ENCODE measurements at regions not wholly inside any gene's neighbourhood (a gene's known extent, or its start where the extent isn't known, plus 50 kb on each side); places are given as distances from the start of the nearest gene placed in this dataset.
"Not testable (repeated sequence)": the region's sequence is repeated elsewhere in the genome, so short reads cannot be mapped to it uniquely, and the experiment has no call there.

DNA sequence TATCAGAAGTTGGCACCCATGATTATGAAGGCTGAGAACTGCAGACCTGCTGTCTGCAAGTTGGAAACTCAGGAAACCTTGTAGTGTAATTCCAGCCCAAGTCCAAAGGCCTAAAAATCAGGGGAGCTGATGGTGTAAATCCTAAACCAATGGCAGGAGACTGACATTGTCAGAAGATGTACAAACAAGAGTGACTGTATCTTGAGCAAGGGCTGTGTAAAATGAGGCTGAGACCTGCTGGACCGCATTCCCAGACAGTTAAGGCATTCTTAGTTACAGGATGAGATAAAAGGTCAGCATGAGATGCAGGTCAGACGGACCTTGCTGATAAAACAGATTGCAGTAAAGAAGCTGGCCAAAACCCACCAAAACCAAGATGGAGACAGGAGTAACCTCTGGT is 147.7 kb downstream of the COG6 start:
- DNase-seq, result no peak

DNA sequence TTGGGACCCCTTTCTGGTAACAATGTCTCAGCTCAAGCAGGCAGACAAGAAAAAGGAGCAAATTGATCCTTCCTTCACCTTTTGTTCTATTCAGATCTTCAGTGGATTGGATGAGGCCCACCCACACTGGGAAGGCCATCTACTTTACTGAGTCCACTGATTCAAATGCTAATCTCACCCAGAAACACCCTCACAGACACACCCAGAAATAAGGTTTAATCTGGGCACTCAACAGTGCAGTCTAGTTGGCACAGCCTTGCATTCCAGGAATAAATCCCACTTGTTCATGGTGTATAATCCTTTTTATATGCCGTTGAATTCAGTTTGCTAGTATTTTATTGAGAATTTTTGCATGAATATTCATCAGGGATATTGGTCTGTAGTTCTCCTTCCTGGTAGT is 148.4 kb downstream of the COG6 start:
- DNase-seq, result no peak

DNA sequence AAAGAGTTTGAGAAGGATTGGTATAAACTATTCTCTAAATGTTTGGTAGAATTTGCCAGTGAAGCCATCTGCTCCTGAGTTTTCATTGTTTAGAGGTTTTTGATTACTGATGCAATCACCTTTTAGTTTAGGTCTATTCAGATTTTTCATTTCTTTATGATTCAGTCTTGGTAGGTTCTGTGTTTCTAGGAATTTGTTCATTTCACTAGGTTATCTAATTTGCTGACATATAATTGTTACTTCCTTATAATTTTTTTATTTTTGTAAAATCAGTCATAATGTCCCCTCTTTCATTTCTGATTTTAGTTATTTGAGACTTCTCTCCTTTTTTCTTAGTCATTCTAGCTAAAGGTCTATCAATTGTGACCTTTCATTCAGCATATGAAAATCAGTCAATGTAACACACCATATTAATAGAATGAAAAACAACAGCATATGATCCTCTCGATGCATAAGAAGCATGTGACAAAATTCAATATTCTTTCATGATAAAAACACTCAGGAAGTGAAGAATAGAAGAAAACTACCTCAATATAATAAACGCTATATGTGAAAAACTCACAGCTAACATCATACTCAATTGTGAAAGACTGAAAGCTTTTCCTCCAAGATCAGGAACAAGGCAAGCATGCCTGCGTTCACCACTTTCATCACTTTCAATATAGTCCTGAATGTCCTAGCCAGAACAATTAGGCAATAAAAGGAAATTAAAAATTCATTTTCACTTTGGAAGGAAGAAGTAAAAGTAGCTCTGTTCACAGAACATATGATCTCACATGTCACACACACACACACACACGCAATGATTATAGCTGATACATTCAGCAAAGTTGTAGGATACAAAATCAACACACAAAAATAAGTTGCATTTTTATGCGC is 149.1 kb downstream of the COG6 start:
- no peak for DNase-seq

DNA sequence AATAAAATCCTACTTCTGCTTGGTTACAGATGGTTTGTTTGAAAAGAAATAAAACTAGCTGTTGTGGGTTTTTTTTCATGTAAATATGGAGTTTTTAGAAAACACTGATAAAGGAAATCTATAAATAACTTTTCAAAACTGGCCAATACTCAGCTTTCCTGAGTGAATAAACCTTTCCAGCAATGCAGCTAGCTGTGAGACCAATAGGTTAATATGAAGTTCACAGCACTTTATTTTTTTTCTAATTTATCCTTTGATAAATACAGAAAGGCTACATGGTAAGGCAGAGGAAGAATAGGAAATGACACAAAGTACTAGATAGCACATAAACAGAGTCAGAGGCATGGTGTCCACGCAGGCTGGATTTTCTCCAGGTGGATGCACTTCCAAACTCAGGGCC is 154.0 kb downstream of the COG6 start:
- no peak for DNase-seq

DNA sequence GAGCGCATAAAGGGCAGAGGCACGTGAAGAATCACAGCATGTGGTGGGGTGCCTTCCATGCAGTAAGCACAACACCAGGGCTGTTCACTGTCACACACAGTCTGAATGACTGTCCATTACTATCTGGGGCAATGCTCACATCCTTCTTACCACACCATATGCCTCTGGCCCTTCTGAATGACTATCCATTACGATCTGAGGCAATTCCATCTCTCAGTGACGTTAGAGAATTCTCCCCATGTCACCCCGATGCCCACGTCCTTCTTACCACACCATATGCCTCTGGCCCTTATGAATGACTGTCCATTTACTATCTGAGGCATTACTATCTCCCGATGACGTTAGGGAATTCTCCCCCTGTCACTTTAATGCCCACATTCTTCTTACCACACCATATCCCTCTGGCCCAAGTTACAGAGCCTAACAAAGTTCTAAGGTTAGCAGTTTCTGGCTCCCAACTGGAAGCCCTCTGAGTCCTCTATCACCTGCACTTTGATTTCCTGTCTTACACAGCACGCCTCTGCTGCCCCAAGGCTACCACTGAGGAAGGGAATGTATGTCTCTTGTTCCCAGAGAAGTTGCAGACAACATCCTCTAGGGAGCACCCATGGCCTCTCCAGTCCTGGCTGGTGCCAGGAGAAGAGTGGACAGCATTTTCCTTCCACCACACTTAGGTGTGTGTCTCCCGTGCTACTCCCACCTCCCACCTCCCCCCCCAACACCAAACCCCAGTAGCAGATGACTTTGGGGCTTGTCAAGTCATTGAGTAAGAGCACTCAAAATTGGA is 154.8 kb downstream of the COG6 start:
- DNase-seq, result no peak

DNA sequence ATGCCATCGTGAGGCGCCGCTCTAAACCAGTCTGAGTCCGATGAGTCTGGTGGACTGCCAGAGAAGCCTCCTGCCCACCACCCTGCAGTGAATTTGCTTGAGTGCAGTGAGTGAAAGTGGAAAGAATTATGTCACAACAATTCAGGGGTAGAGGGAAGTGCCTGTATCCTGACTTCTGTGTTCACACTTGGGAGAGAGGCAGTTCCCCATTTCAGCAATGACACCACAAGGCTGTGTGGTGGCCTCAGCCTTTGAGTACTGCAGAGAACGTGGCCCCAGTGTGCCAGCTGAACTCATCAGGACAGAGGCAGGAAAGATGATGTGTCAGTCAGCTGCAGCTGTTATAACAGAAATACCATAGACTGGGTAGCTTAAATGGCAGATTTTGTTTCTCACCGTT is 155.6 kb downstream of the COG6 start:
- no peak for DNase-seq

DNA sequence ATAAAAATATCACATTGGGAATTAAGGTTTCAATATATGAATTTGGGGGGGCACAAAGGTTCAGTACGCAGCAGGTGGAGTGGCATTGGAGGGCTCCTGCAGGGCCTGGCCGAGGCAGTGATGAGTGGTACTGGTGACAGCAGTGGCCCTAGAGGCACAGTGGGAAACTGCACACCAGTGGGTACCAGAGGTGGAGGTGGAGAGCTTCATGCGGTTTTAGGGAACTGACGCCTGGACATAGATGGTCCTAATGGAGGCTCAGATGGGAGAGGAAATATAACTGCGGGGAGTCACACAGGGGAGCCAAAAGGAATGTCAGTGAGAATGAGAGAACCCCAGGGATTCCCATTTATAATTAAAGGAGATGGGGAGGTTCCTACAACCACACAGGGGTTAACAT is 156.2 kb downstream of the COG6 start:
- DNase-seq, result no peak

DNA sequence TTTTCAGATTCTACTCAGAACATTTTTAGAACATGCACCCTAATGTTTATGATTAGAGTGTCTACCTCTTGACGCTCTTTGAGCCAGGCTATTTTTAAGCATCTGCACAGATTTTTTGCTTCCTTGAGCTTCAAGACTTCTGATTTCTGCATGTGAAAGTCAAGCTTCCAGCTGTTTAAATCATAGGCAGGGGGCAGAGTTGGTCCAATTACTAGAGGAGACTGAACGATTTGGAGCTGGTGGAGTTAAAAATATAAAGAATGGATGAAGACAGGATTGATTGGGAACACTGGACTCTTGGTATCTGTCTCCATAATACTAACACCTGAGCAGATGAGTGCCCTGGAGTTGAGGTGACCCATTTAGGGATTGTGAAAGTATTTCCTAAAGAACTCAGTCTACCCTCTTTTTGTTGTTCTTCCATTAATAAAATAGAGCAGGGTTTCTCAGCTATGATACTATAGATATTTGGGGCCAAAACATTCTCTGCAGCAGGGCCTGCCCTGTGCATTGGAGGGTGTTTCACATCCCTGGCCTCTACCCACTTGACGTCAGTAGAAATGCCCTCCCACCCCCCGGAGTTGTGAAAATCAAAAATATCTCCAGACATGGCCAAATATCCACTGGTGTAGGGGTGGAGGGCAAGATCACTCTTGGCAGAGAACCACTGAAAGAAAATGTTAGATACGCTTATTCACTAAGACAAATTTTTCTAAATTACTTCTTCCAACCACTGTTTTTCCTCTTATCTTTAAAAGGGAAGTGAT is 160.1 kb downstream of the COG6 start:
- no peak for DNase-seq

DNA sequence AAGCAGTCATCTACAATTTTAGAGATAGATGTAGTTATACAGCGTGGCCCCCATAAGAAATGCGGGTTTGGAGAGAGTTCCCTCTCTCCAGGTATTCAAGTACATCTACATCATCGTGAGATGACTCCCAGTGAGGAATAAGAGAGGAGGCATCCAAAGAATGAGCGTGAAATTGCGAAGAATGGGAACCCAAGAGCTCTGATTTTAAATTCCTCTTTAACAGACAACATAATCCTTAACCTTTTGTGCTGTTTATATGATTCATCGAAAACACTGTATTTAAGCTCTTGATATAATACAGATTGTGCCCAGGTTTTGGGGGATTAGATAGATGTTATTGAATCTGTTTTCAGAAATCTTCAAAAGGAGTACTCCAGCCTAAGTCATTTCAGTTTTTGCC is 161.5 kb downstream of the COG6 start:
- DNase-seq, result no peak

DNA sequence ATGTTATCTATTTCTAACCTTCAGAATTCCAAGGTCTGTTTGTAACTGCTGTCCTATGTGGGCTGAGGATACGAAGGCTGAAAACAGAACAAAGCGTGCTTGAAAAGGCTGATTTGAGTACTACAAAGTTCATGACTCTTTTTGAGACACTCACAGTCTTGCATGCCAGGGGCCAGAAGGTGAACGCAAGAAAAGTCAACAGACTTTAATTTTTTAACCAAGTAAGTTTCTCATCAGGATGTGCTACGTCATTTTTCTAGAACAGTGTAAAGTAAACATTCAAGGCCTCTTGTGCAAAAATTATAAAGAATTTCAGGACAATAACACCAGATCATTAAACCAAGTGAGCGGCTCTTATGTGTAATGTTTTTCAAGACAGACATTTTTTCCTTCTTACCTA is 163.5 kb downstream of the COG6 start:
- no peak for DNase-seq

DNA sequence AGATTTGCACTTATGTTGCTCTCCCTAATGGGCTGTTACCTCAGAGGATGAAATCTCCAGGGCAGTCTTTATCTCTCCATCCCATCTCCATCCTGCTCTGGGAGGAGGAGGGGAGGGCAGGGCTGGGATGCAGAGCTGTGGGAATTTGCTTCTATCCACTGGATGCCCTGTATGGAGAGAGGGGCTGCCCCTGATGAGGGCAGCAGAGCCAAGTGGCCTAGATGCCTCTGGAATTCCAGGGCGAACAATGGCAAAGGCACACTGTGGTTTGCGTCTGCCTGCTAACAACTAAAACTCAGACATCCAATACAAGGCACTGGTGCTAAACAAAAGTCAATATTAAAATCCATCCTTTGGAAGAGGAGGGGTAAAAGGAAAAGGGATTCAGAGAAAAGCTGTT is 165.1 kb downstream of the COG6 start:
- DNase-seq, result no peak

DNA sequence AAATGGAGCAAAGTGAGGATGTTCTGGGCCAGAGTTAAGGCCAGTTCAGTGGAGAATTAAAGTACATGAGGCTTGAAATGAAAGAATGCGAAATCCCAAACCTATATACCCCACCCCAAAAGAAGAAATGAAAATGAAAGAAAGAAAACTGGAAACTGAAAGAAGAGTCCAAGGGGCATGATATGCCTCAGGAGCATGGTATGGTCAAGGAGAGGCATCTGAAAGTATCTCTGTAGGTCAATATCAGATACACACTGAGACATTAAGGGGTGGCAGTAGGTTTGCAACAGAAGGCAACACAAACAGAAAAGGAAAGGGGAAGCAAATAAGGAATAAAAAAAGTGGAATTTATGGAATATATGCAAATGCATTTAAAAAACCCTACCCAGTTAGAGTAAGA is 166.5 kb downstream of the COG6 start:
- DNase-seq, result no peak

DNA sequence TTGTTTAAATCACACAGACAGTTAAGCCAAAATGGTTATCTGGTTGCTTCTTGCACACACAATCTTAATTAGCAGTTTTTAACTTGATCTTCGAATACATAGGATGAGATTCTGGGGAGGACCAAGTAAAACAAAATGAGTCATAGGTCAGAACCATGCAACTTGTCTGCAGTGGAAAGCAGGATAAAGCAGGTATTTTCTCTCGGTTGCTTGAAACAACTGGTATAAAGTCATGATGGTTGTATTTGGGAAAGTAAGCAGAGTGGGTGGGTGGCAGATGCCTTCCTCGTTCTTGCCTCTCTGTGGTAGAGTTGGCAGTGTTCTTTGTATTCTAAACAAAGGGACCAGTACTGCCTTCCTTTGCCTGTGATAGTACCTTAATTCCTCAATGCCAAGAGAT is 167.0 kb downstream of the COG6 start:
- no peak for DNase-seq

DNA sequence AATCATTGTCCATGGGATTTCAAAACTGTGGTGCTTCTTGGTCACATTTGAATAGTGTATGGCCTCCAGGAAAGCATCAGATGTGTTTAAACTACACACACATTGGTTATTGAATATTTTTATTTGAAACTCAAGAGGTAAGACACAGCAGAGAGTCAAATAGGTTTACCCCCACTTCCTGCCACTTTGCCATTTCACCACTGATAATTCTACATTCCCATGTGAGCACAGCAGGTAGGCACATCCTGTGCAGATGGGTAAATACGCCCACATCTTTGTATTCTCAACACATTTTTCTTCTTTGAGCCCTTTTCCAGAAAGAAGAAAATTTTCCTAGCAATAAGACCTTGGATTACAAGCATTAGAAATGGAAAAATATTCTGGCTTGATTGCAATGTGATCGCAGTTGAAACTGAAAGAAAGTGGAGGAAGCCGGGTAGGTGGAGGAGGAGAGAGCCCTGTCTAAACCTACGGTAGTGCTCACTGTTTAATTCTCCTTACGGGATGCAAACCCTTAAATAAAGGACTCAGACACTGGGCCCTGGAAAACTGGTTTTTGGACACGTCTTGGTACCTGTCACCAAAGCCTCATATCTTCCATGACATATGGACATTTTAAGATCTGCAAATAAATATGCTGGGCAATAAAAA is 167.7 kb downstream of the COG6 start:
- no peak for DNase-seq

DNA sequence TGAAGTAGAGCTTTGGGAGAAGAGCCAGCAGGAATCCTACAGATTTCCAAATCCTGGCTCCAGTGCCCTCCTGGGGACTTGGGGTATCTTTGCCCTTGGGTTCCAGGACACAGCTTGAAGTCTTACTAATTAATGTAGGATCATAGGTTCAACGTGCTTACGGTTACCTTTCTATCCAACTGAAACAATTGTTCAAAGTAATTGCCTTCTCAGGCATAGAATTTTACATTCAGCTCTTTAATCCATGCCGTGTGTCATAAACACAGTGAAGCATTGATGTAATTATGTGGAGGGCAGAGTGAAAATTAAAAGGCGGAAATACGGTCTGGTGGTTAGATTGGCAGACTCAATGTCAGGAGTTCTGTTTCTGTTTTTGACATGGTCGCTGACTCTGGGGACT is 170.4 kb downstream of the COG6 start:
- no peak for DNase-seq

DNA sequence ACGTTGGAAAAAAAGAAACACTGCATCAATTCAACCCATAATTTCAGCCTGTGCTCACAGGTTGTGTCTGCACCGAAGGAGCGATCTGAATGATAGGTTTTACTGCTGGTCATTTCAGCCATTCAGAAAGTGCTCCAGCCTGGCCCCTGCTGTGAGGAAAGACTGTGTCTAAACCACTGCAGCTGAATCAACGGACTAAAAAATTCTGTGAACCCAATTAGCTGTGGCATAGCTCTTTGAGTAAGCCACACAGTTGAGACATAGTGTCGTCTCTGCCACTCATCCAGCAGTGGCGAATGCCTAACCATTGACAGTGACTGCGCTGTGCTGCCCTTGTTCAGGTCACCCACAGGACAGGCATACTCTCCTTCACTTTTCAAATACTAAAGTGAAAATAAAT is 179.8 kb downstream of the COG6 start:
- DNase-seq, result no peak

DNA sequence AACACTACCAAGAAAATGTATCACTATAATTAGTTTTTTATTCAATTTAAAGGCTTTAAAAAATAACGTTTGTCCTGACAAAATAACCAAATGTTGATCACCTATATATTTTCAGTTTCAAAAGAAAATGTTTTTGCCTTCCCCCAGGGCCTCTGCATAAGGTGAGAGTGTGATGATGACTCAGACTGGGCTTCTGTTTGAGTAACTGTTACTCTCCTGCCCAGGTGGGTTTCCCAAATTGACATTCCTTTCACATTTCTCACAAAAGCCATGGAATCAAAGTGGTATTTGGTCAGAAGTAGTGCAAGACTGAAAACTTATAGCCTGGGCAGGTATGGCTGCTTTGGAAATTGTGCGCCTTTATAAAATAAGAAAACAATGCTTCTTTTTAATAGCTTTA is 180.6 kb downstream of the COG6 start:
- DNase-seq, result no peak

DNA sequence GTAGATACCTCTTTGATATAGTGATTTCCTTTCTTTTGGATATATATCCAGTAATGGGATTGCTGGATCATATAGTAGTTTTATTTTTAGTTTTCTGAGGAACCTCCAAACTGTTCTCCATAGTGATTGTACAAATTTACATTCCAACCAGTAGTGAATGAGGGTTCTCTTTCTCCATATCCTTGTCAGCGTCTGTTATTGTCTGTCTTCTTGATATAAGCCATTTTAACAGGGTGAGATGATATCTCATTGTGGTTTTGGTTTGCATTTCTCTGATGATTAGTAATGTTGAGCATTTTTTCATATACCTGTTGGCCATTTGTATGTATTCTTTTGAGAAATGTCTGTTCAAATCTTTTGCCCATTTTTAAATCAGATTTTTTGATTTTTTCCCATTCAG is 182.4 kb downstream of the COG6 start:
- not testable (repeated sequence) for DNase-seq

DNA sequence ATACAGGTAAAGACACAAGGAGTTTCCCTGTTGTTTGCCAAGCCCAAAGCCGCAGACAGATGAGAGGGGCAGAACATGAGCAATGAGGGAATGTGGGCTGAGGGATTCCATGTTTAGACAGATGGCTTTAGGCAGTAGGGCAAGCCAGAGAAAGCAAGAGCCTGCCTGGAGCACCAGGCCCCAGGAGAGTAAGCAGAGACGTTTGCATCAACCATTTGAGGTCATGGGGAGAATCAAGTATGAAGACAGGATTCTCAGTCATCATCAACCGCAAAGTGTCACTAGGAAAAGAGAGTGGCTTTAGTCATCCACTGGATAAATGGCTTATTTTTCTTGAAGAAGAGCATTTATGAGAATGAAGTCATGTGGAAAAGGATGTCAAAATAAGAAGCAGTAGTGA is 184.7 kb downstream of the COG6 start:
- no peak for DNase-seq

DNA sequence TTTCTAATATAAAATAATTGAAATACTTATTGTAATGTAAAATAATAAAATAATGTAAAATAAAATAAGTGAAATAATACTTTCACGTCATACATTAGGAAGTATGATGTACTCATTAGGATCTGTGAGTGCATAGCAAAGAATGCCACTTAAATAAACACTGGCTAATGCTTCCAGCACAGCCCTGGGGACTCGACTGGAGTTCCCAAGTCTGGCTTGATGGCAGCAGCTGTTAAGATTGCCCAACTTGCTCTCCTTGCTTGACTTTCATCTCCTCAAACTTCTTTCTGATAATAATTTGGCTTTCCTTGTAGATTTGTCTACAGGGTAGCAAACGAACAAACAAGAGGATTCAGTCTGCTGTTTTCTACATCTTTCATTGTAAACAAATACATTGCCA is 191.9 kb downstream of the COG6 start:
- no peak for DNase-seq

DNA sequence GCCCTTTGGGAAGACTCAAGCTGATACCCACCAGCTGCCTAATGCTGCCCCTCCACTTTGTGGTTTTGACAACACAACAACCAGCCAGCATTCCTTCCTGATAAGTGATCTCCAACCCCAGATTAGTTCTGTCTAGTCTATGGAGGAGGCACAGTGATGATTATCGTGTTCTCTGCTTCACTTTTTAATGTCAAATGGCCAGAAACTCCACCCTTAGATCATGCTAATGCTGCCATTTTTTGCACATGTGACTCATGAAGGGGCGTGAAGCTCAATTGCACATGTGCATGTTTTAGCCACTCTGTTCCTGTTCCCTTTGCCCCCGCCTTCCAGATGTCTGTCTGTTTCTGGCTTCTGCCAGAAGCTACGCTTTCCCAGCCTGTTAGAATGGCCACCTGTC is 199.8 kb downstream of the COG6 start:
- DNase-seq, result no peak

DNA sequence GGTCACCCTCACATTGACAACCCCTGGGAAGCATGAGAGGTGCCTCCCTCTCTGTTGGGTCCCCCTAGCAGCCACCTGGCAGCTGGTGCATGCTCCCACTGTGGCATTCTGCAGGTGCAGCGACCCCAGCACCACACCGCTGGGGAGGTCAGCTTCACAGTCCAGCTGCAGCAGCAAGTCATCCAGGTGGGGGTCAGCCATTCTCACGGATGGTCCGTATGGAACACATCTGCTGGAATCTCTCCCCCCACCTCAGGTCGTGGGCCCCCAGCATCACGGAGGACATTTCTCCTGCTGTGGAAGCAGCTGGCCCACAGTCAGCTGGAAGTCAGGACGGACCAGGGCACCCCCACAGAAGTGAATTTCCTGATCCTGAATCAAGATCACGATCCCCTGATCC is 201.3 kb downstream of the COG6 start:
- DNase-seq, result no peak

DNA sequence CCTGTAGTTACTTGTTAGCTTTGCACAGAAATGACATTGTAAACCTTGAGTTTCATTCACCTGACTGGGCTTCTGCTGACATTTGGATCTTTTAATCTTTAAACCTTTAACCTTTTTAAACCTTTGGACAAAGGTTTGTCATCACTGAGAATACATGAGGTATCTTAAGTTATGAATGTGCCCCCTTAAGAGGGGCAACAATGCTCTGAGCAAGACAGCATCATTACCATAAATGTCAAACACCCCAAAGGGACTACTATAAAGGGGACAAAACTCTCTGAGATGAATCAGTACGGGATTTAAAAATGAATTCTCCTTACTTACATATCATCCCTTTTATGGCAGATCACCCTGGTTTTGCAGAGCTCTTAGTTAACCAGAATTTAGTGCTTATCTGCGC is 203.3 kb downstream of the COG6 start:
- no peak for DNase-seq

Measured in stimulated activated naive CD4-positive, alpha-beta T cell treated with Interleukin-2 at 50 U/mL for 16 hours (primary cell).